GM12878 (cell line): ENCODE measurements at regions not wholly inside any gene's neighbourhood (a gene's known extent, or its start where the extent isn't known, plus 50 kb on each side); places are given as distances from the start of the nearest gene placed in this dataset.

Experiments
- ATAC-seq: fragments of 200-7000 bp; cut with Tn5 transposase; 3 replicates; pipeline ENCODE4 v1.9.1; 2020; ENCODE audit warnings: mild to moderate bottlenecking, moderate library complexity
- BruUV-seq: library from RNA; stranded (reverse); fragments of 400-500 nt; replicated peaks from 2 replicates; lab custom pipeline; 2021; lab: Mats Ljungman, UMichigan
- CTCF ChIA-PET: fragments of 300-600 bp; sonication (Branson Sonifier 250); formaldehyde crosslinking; extraction: SDS; loops from one replicate; lab custom pipeline; 2021; ENCODE audit warnings: inconsistent platforms; lab: Yijun Ruan, JAX
- POLR2A ChIA-PET: fragments of 350-600 bp; formaldehyde crosslinking; extraction: SDS; loops from one replicate; lab custom pipeline; 2021; ENCODE audit warnings: inconsistent platforms; lab: Charles Lee
- RAD21 ChIA-PET: fragments of 300-600 bp; sonication (Branson Sonifier 250); formaldehyde crosslinking; loops from one replicate; lab custom pipeline; 2023; ENCODE audit warnings: antibody characterized with exemption; ENCODE audit not compliant: unreplicated experiment; lab: Charles Lee
- SMC1A ChIA-PET: fragments of 300-600 bp; sonication (Branson Sonifier 250); formaldehyde crosslinking; loops from one replicate; lab custom pipeline; 2023; ENCODE audit not compliant: unreplicated experiment, uncharacterized antibody; lab: Charles Lee
- DNase-seq: peaks from one replicate; pipeline ENCODE4 v3.0.0-alpha.2; 2011; ENCODE audit warnings: low read depth, low spot score
- FAIRE-seq: peaks from 3 replicates; lab custom pipeline; 2011; peaks lifted over from hg19 to GRCh38; lab: Jason Lieb, UNC
- H2AFZ ChIP-seq: 2 replicates; pipeline ENCODE4 v1.6.0; 2011; ENCODE audit warnings: low read depth, low read length, control low read depth; ENCODE audit not compliant: control insufficient read depth
- H3K27ac ChIP-seq: 2 replicates; pipeline ENCODE4 v1.5.1; 2011; ENCODE audit warnings: control low read depth; ENCODE audit not compliant: control insufficient read depth, insufficient read depth
- H3K27me3 ChIP-seq, 2 experiments: replicated peaks in 1 of 2; 2 replicates each; pipeline versions ENCODE4 v1.6.0 to v1.6.1; 2011; ENCODE audit warnings: low read length in 1 of 2; ENCODE audit not compliant: control insufficient read depth in 2 of 2, insufficient read depth in 2 of 2
- H3K36me3 ChIP-seq, 2 experiments: 2 replicates each; pipeline ENCODE4 v1.5.1; 2011; ENCODE audit warnings: low read length in 1 of 2; ENCODE audit not compliant: control insufficient read depth in 2 of 2, insufficient read depth in 2 of 2
- H3K4me1 ChIP-seq: 2 replicates; pipeline ENCODE4 v1.6.1; 2011; ENCODE audit warnings: mild to moderate bottlenecking, low read length, moderate library complexity, mixed read lengths; ENCODE audit not compliant: control insufficient read depth, insufficient read depth
- H3K4me2 ChIP-seq: 2 replicates; pipeline ENCODE4 v1.6.0; 2011; ENCODE audit warnings: control low read depth; ENCODE audit not compliant: control insufficient read depth, insufficient read depth
- H3K4me3 ChIP-seq: fragments of 200-600 bp; sonication (generic); 2 replicates; pipeline ENCODE4 v1.5.1; 2016
- H3K79me2 ChIP-seq: 2 replicates; pipeline ENCODE4 v1.6.0; 2011; ENCODE audit warnings: low read length; ENCODE audit not compliant: control insufficient read depth, insufficient read depth
- H3K9ac ChIP-seq: 2 replicates; pipeline ENCODE4 v1.8.0; 2011; ENCODE audit warnings: low read length, control low read depth, mixed read lengths; ENCODE audit not compliant: control insufficient read depth, insufficient read depth
- H3K9me3 ChIP-seq: replicated peaks from 3 replicates; pipeline ENCODE4 v1.5.1; 2011; ENCODE audit warnings: mild to moderate bottlenecking, low read length; ENCODE audit not compliant: control insufficient read depth, insufficient read depth
- H4K20me1 ChIP-seq: 2 replicates; pipeline ENCODE4 v1.6.0; 2011; ENCODE audit not compliant: control insufficient read depth, insufficient read depth
- ATF2 ChIP-seq: IDR thresholded peaks from 2 replicates; pipeline ENCODE4 v1.6.1; 2012; ENCODE audit warnings: low read length, inconsistent platforms
- EGR1 ChIP-seq, 2 experiments: IDR thresholded peaks; 1 replicate in 1 of 2; 2 replicates in 1 of 2; pipeline ENCODE4 v1.6.1; 2011 to 2012; ENCODE audit warnings: low read depth in 2 of 2, low read length in 2 of 2, borderline replicate concordance in 1 of 2, mild to moderate bottlenecking in 1 of 2, moderate library complexity in 1 of 2
- ESRRA ChIP-seq: IDR thresholded peaks from 2 replicates; pipeline ENCODE4 v1.6.1; 2012; ENCODE audit warnings: mild to moderate bottlenecking, low read length, improper control_type of control experiment
- FOS ChIP-seq: IDR thresholded peaks from 3 replicates; pipeline ENCODE4 v1.6.1; 2011; ENCODE audit warnings: borderline replicate concordance; ENCODE audit not compliant: insufficient read length; ENCODE audit errors: extremely low read depth
- IRF4 ChIP-seq: IDR thresholded peaks from 2 replicates; pipeline ENCODE4 v1.6.1; 2011; ENCODE audit warnings: low read depth, low read length
- KAT2A ChIP-seq: conservative IDR thresholded peaks from 2 replicates; pipeline ENCODE4 v1.6.1; 2011; ENCODE audit warnings: low read depth, low read length; ENCODE audit not compliant: control insufficient read depth
- KLF5 ChIP-seq: fragments of 450-650 bp; IDR thresholded peaks from 2 replicates; pipeline ENCODE4 v1.6.1; 2014; ENCODE audit warnings: mild to moderate bottlenecking; ENCODE audit not compliant: partially characterized antibody
- LARP7 ChIP-seq: fragments of 450-650 bp; IDR thresholded peaks from 2 replicates; pipeline ENCODE4 v1.6.1; 2017; ENCODE audit warnings: mild to moderate bottlenecking
- NFYA ChIP-seq: IDR thresholded peaks from 2 replicates; pipeline ENCODE4 v1.6.1; 2011; ENCODE audit warnings: low read depth, mild to moderate bottlenecking, low read length, improper control_type of control experiment, borderline replicate concordance
- PML ChIP-seq: IDR thresholded peaks from 2 replicates; pipeline ENCODE4 v1.6.1; 2012; ENCODE audit warnings: low read length, inconsistent platforms
- POLR2AphosphoS2 ChIP-seq: IDR thresholded peaks from 2 replicates; pipeline ENCODE4 v1.6.1; 2011; ENCODE audit warnings: low read depth, mild to moderate bottlenecking, low read length, improper control_type of control experiment, moderate library complexity
- SKIL ChIP-seq: fragments of 450-650 bp; IDR thresholded peaks from 2 replicates; pipeline ENCODE4 v1.6.1; 2017; ENCODE audit warnings: mild to moderate bottlenecking, low read depth, inconsistent platforms; ENCODE audit not compliant: poor library complexity, severe bottlenecking
- SMAD1 ChIP-seq: fragments of 450-650 bp; IDR thresholded peaks from 2 replicates; pipeline ENCODE4 v1.6.1; 2018; ENCODE audit warnings: mild to moderate bottlenecking, low read depth; ENCODE audit not compliant: partially characterized antibody
- SMARCA5 ChIP-seq: fragments of 450-650 bp; IDR thresholded peaks from 2 replicates; pipeline ENCODE4 v1.6.1; 2017; ENCODE audit warnings: mild to moderate bottlenecking
- STAT3 ChIP-seq: IDR thresholded peaks from 2 replicates; pipeline ENCODE4 v1.6.1; 2011; ENCODE audit warnings: low read depth, low read length, improper control_type of control experiment
- USF2 ChIP-seq: IDR thresholded peaks from 2 replicates; pipeline ENCODE4 v1.6.1; 2011; ENCODE audit warnings: low read depth, low read length, improper control_type of control experiment, borderline replicate concordance
- YBX1 ChIP-seq: fragments of 450-650 bp; IDR thresholded peaks from 2 replicates; pipeline ENCODE4 v1.6.1; 2016; ENCODE audit warnings: antibody characterized with exemption
- ZSCAN29 ChIP-seq: fragments of 450-650 bp; IDR thresholded peaks from 2 replicates; pipeline ENCODE4 v1.6.1; 2017; ENCODE audit warnings: mild to moderate bottlenecking, moderate library complexity
- WGBS: methylation state at CpG from one replicate; pipeline ENCODE4 v1.1.6; 2016; ENCODE audit warnings: low lambda C conversion rate; ENCODE audit not compliant: insufficient replicate concordance, insufficient coverage; ENCODE audit errors: missing lambda C conversion rate; 5-methylcytosine and 5-hydroxymethylcytosine counted together
- in situ Hi-C: fragments of 300-500 bp; cut with MboI; formaldehyde crosslinking; loops from 9 replicates; pipeline ENCODE4 v1.14.3; 2018; ENCODE audit warnings: mixed read lengths
- intact Hi-C: fragments of 100-400 bp; cut with micrococcal nuclease; formaldehyde crosslinking; loops from one replicate; pipeline ENCODE4 v1.14.2; 2022; ENCODE audit not compliant: unreplicated experiment
- TF ChIP-seq, protein P1 (sequence below), 3 experiments: IDR thresholded peaks in 2 of 3; conservative IDR thresholded peaks in 1 of 3; 2 replicates each; pipeline ENCODE4 v1.5.1; 2011; ENCODE audit warnings: low read depth in 3 of 3, low read length in 3 of 3, mild to moderate bottlenecking in 3 of 3, control low read depth in 2 of 3, moderate library complexity in 2 of 3, inconsistent platforms in 1 of 3, mixed read lengths in 1 of 3; ENCODE audit not compliant: control insufficient read depth in 2 of 3, insufficient read depth in 1 of 3; ENCODE audit errors: extremely low read depth in 1 of 3

- CTCF ChIA-PET, result no interaction called here
- in situ Hi-C loops, result no loop called here
- TF ChIP-seq KLF5 (no peak), USF2 (no peak), YBX1 (no peak), PML (no peak), KAT2A (no peak), POLR2AphosphoS2 (no peak), IRF4 (no peak), FOS (no peak), ATF2 (no peak), NFYA (no peak), ESRRA (no peak), SKIL (no peak), SMARCA5 (no peak), ZSCAN29 (no peak), EGR1 (IDR thresholded peaks at IDR 0.05; ENCODE audit: borderline replicate concordance in 1 of 2, low read depth in 2 of 2, low read length in 2 of 2) (no peak), STAT3 (no peak), SMAD1 (no peak), LARP7 (no peak)
- TF ChIP-seq, protein P1, sequence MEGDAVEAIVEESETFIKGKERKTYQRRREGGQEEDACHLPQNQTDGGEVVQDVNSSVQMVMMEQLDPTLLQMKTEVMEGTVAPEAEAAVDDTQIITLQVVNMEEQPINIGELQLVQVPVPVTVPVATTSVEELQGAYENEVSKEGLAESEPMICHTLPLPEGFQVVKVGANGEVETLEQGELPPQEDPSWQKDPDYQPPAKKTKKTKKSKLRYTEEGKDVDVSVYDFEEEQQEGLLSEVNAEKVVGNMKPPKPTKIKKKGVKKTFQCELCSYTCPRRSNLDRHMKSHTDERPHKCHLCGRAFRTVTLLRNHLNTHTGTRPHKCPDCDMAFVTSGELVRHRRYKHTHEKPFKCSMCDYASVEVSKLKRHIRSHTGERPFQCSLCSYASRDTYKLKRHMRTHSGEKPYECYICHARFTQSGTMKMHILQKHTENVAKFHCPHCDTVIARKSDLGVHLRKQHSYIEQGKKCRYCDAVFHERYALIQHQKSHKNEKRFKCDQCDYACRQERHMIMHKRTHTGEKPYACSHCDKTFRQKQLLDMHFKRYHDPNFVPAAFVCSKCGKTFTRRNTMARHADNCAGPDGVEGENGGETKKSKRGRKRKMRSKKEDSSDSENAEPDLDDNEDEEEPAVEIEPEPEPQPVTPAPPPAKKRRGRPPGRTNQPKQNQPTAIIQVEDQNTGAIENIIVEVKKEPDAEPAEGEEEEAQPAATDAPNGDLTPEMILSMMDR (IDR thresholded peaks at IDR 0.05 in 2 of 3, conservative IDR thresholded peaks at IDR 0.05 in 1 of 3; ENCODE audit: control insufficient read depth in 2 of 3, extremely low read depth in 1 of 3, insufficient read depth in 1 of 3, low read depth in 3 of 3, low read length in 3 of 3), result no peak
Measured at GRCh38 chr11:112464949-112465348, 204.3 kb upstream of the PLET1 start.

More at GRCh38 chr11:112464949-112465348, 204.3 kb upstream of the PLET1 start:
- H3K9ac ChIP-seq, result no peak overlapping the region
- no peak for DNase-seq
- no peaks in the 10 kb centered on the region for H4K20me1 ChIP-seq
- 0% methylated on average over 1 of the region's 1 CpG for WGBS
- BruUV-seq, result no TSS peak
- POLR2A ChIA-PET, result no interaction called here
- no peak for ATAC-seq
- H3K4me1 ChIP-seq, result no peaks in the 10 kb centered on the region
- RAD21 ChIA-PET, result no interaction called here
- intact Hi-C loops, result no loop called here
- H3K79me2 ChIP-seq, result no peaks in the 10 kb centered on the region
- no peak overlapping the region for H3K4me2 ChIP-seq
- H3K36me3 ChIP-seq, result no peaks in the 10 kb centered on the region
- no peak for FAIRE-seq
- no peaks in the 10 kb centered on the region; a peak in 2 of 4 replicates for H3K27me3 ChIP-seq
- H3K4me3 ChIP-seq, result no peak overlapping the region
- H3K27ac ChIP-seq, result no peak overlapping the region
- H2AFZ ChIP-seq, result no peak overlapping the region
- H3K9me3 ChIP-seq, result peaks cover 2% of the 10 kb centered on the region; the same call in 2 of the 3 replicates
- SMC1A ChIA-PET, result no interaction called here
